PC-3 (cell line): ENCODE measurements at regions not wholly inside any gene's neighbourhood (a gene's known extent, or its start where the extent isn't known, plus 50 kb on each side); places are given as distances from the start of the nearest gene placed in this dataset.

ENCODE experiments used
- ATAC-seq: fragments of 200-7000 bp; cut with Tn5 transposase; 2 replicates; pipeline ENCODE4 v1.9.1; 2020; ENCODE audit warnings: mild to moderate bottlenecking, moderate library complexity
- BruUV-seq: library from RNA; stranded (reverse); fragments of 400-500 nt; replicated peaks from 2 replicates; lab custom pipeline; 2021; lab: Mats Ljungman, UMichigan
- CTCF ChIA-PET: fragments of 300-600 bp; sonication (Branson Sonifier 250); formaldehyde crosslinking; loops from one replicate; lab custom pipeline; 2022; ENCODE audit warnings: antibody characterized with exemption; lab: Charles Lee
- POLR2A ChIA-PET: fragments of 300-600 bp; sonication (Branson Sonifier 250); formaldehyde crosslinking; loops from one replicate; lab custom pipeline; 2022; ENCODE audit warnings: antibody characterized with exemption; ENCODE audit not compliant: unreplicated experiment; lab: Charles Lee
- DNase-seq: peaks from one replicate; pipeline ENCODE4 v3.0.0-alpha.2; 2015
- H2AFZ ChIP-seq: fragments of 300-600 bp; sonication (generic); 2 replicates; pipeline ENCODE4 v1.6.0; 2016; ENCODE audit warnings: antibody characterized with exemption, low read length
- H3F3A ChIP-seq: fragments of 300-600 bp; sonication (generic); one replicate; pipeline ENCODE4 v1.6.0; 2017; ENCODE audit warnings: antibody characterized with exemption, low read length, control low read depth, mild to moderate bottlenecking; ENCODE audit not compliant: unreplicated experiment
- H3K27ac ChIP-seq: fragments of 300-600 bp; sonication (generic); 2 replicates; pipeline ENCODE4 v1.5.1; 2016; ENCODE audit warnings: mild to moderate bottlenecking, low read length
- H3K27me3 ChIP-seq: fragments of 300-600 bp; sonication (generic); 2 replicates; pipeline ENCODE4 v1.6.1; 2016; ENCODE audit warnings: low read length, mixed read lengths
- H3K36me3 ChIP-seq: fragments of 300-600 bp; sonication (generic); 2 replicates; pipeline ENCODE4 v1.6.1; 2016; ENCODE audit warnings: low read depth, mixed run types, low read length, mixed read lengths
- H3K4me1 ChIP-seq: fragments of 300-600 bp; sonication (generic); 2 replicates; pipeline ENCODE4 v1.5.1; 2016; ENCODE audit warnings: low read length; ENCODE audit not compliant: insufficient read depth
- H3K4me2 ChIP-seq: fragments of 300-600 bp; sonication (generic); 2 replicates; pipeline ENCODE4 v1.6.0; 2016; ENCODE audit warnings: low read length
- H3K4me3 ChIP-seq: fragments of 300-600 bp; sonication (generic); 2 replicates; pipeline ENCODE4 v1.5.1; 2016; ENCODE audit warnings: mild to moderate bottlenecking, low read length, mixed read lengths
- H3K79me2 ChIP-seq: fragments of 300-600 bp; sonication (generic); 2 replicates; pipeline ENCODE4 v1.6.1; 2017; ENCODE audit warnings: low read length, mixed read lengths
- H3K9ac ChIP-seq: fragments of 300-600 bp; sonication (generic); 2 replicates; pipeline ENCODE4 v1.6.0; 2016; ENCODE audit warnings: mild to moderate bottlenecking, low read length
- H3K9me2 ChIP-seq: fragments of 300-600 bp; sonication (generic); replicated peaks from 2 replicates; pipeline ENCODE4 v1.6.1; 2016; ENCODE audit warnings: mixed run types, low read length, mixed read lengths
- H3K9me3 ChIP-seq: fragments of 300-600 bp; sonication (generic); 2 replicates; pipeline ENCODE4 v1.6.1; 2016; ENCODE audit warnings: low read length, mixed read lengths
- H4K20me1 ChIP-seq: fragments of 300-600 bp; sonication (generic); 2 replicates; pipeline ENCODE4 v1.6.1; 2016; ENCODE audit warnings: low read length, mixed read lengths
- EZH2 ChIP-seq: fragments of 300-600 bp; sonication (generic); IDR thresholded peaks from one replicate; pipeline ENCODE4 v1.6.1; 2017; ENCODE audit warnings: antibody characterized with exemption, mild to moderate bottlenecking, low read length; ENCODE audit not compliant: unreplicated experiment
- EZH2phosphoT487 ChIP-seq: fragments of 300-600 bp; sonication (generic); IDR thresholded peaks from 2 replicates; pipeline ENCODE4 v1.6.1; 2018; ENCODE audit warnings: mild to moderate bottlenecking, antibody characterized with exemption, low read length, borderline replicate concordance
- intact Hi-C: fragments of 100-400 bp; cut with micrococcal nuclease; formaldehyde crosslinking; loops from 2 replicates; pipeline ENCODE4 v1.9.0; 2023
- TF ChIP-seq, protein P1 (sequence below): fragments of 300-600 bp; sonication (generic); conservative IDR thresholded peaks from 2 replicates; pipeline ENCODE4 v1.5.1; 2017; ENCODE audit warnings: antibody characterized with exemption, low read depth, mild to moderate bottlenecking, low read length

DNA sequence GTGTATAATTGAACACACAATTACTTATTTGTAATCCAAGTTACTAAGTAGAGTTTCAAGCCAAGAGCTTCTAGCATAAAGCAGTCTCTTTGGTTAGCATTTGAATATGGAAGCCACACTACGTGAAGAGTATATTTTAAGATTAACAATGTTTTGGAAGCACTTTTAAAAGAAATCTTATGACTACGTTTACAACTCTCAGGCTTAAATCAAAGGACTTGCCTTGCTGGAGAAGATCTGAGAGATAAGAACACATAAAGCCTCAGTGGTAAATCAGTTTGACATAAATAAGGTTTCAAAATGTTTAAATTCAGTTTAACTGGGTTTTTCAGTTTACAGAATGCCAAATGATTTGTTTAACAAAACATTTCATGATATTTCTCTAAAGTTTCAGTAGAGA lies 161.9 kb upstream of the PDE3A start:
- Histone ChIP-seq H3F3A (no peaks in the 10 kb centered on the region), H3K4me1 (no peaks in the 10 kb centered on the region), H3K36me3 (no peaks in the 10 kb centered on the region), H3K4me3 (no peak overlapping the region), H2AFZ (no peak overlapping the region), H3K27ac (no peak overlapping the region), H3K4me2 (no peak overlapping the region), H3K27me3 (no peaks in the 10 kb centered on the region), H3K79me2 (no peaks in the 10 kb centered on the region), H3K9ac (no peak overlapping the region), H3K9me2 (no peaks in the 10 kb centered on the region), H3K9me3 (no peaks in the 10 kb centered on the region), H4K20me1 (no peaks in the 10 kb centered on the region)
- ChIA-PET POLR2A (no interaction called here), CTCF (no interaction called here)
- ATAC-seq (no peak), DNase-seq (no peak)
- TF ChIP-seq, protein P1, sequence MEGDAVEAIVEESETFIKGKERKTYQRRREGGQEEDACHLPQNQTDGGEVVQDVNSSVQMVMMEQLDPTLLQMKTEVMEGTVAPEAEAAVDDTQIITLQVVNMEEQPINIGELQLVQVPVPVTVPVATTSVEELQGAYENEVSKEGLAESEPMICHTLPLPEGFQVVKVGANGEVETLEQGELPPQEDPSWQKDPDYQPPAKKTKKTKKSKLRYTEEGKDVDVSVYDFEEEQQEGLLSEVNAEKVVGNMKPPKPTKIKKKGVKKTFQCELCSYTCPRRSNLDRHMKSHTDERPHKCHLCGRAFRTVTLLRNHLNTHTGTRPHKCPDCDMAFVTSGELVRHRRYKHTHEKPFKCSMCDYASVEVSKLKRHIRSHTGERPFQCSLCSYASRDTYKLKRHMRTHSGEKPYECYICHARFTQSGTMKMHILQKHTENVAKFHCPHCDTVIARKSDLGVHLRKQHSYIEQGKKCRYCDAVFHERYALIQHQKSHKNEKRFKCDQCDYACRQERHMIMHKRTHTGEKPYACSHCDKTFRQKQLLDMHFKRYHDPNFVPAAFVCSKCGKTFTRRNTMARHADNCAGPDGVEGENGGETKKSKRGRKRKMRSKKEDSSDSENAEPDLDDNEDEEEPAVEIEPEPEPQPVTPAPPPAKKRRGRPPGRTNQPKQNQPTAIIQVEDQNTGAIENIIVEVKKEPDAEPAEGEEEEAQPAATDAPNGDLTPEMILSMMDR = no peak
- TF ChIP-seq EZH2 (no peak), EZH2phosphoT487 (no peak)
- intact Hi-C loops = no loop called here
- BruUV-seq = no TSS peak

DNA sequence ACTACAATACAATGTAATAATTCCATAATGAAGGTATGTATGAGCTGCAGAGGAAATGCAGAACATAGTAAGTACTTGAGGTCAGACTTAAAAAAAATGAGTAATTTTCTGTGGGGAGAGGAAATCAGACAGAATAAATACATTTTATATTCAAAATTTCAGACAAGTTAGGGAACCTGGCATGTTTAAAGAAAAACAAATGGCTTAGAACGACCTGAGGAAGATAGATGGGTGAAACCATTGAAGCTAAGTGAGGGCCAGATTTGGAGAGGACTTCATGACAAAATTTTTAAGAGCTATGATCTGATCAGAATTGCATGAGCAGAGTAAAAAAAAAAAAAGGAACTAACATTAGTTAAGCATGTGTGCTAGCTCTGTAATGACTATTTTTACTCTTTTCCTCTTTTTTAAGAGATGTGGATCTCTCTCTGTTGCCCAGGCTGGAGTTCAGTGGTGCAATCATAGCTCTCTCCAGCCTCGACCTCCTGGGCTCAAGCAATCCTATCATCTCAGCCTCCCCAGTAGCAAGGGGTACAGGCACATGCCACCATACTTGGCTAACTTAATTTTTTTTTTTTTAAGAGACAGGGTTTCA lies 157.6 kb upstream of the PDE3A start:
- POLR2A ChIA-PET = no interaction called here
- intact Hi-C loops = no loop called here

DNA sequence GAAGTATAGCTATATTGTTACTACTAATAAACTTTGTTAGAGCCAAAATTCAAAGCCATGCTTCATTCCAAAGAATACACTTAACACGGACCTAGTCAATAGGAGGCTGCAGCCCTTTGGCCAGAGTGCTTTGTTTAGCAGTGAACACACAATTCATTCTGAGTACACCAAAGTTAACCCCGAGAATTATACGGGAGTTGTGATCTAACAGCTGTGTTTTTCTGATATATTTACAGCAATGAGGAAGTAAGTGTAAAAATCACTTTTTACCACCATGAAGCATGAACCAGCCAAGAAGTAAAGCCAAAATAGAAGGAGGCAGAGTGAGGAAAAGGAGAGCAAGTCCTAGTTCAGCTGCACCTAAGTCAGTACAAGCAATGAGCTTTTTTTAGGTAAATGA lies 156.8 kb upstream of the PDE3A start:
- Histone ChIP-seq H2AFZ (no peak overlapping the region), H3F3A (no peaks in the 10 kb centered on the region), H3K79me2 (no peaks in the 10 kb centered on the region), H3K27me3 (no peaks in the 10 kb centered on the region), H3K9me3 (no peaks in the 10 kb centered on the region), H3K4me2 (no peak overlapping the region), H3K4me3 (no peak overlapping the region), H3K36me3 (no peaks in the 10 kb centered on the region), H4K20me1 (no peaks in the 10 kb centered on the region), H3K4me1 (peaks cover 5% of the 10 kb centered on the region; the same call in 1 of the 2 replicates), H3K27ac (peak overlapping the region; percentile 69), H3K9me2 (no peaks in the 10 kb centered on the region), H3K9ac (peak overlapping the region; percentile 43; the same call in 1 of the 2 replicates)
- POLR2A ChIA-PET = no interaction called here
- DNase-seq = no peak
- no peak for TF ChIP-seq EZH2
- TF ChIP-seq EZH2phosphoT487 = no peak
- TF ChIP-seq, protein P1 = no peak
- intact Hi-C loops = no loop called here
- no peak for ATAC-seq
- CTCF ChIA-PET = no interaction called here
- BruUV-seq = no TSS peak

More for the DNA sequence above, 157.6 kb upstream of the PDE3A start:
- DNase-seq = no peak
- Histone ChIP-seq H3K79me2 (no peaks in the 10 kb centered on the region), H3K27ac (no peak overlapping the region), H3K9ac (no peak overlapping the region), H4K20me1 (no peaks in the 10 kb centered on the region), H3K36me3 (no peaks in the 10 kb centered on the region), H3K9me3 (no peaks in the 10 kb centered on the region), H3K9me2 (no peaks in the 10 kb centered on the region), H3F3A (no peaks in the 10 kb centered on the region), H3K27me3 (no peaks in the 10 kb centered on the region), H3K4me2 (no peak overlapping the region), H3K4me1 (peaks cover 5% of the 10 kb centered on the region; the same call in 1 of the 2 replicates), H3K4me3 (no peak overlapping the region), H2AFZ (no peak overlapping the region)
- no peak for ATAC-seq
- CTCF ChIA-PET = no interaction called here
- no peak for TF ChIP-seq EZH2
- no peak for TF ChIP-seq EZH2phosphoT487
- TF ChIP-seq, protein P1 = no peak
- BruUV-seq = no TSS peak
